UCSD-AML1 (cell line): ENCODE measurements at regions not wholly inside any gene's neighbourhood (a gene's known extent, or its start where the extent isn't known, plus 50 kb on each side); places are given as distances from the start of the nearest gene placed in this dataset.
"Not testable (repeated sequence)": the region's sequence is repeated elsewhere in the genome, so short reads cannot be mapped to it uniquely, and the experiment has no call there.

ENCODE experiments used
- DNase-seq: peaks from one replicate; lab custom pipeline; 2025; ENCODE audit not compliant: unreplicated experiment; lab: John Stamatoyannopoulos, UW

DNA sequence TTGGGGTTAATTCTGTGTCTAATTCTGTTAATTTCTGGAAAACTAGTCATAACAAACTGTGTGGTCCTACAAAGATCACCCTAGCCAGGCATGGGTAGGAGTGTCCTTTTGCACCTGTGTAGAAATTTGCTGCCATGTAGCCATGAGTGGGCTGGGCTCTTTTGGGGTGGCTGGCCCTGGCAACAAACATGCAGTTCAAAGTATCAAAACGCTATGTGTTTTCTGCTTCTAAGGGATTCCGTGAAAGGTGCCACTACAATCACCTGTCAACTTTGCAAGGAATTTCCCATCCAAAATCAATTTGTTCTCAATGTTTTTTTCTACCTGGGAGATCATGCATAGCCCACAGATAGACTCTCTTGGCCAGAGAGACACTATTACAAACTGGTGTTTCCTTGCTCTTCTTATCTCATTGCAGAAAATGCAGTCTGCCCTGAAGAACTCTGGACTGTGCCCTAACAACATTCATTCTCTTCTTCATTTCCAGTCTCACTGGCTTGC is 537.7 kb upstream of the ID2 start:
- DNase-seq, result no peak

- no peak for DNase-seq
These were observed 537.1 kb upstream of the ID2 start for GRCh38 chr2:8144785-8145184.

GRCh38 chr2:8145375-8145774 is 536.5 kb upstream of the ID2 start:
- DNase-seq, result not testable (repeated sequence)

GRCh38 chr2:8146132-8147005 is 535.5 kb upstream of the ID2 start:
- no peak for DNase-seq

DNA sequence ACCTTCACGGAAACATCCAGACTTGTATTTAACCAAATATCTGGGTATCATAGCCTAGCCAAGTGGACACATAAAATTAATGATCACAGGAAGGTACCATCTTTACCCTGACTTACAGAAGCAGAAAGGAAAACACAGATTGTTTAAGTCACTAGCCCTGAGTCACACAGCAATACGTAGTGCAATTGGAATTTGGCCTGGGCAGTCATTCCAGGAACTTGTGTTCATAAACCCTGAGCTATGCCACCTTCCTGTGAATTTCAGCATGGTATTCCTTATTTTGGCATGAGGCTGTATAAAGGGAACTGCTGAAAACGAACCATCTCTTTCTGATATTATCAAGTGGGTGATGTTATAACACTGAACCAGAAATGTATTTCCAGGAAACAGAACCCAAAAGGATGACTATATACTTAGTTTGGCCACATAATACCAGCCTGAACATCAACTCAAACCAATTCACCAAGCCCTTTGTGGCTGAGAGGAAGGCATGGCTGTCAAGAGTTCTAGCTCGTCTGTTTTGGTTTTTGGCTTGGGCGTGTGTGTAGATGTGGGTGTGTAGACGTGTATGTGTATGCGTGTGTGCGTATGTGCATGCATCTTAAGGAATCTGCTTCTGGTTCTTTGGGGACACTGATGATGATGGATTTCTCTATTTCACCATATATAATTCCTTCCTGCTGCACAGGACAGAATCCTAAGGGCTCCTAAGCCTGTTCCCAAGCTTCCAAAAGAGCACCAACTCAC is 533.4 kb upstream of the ID2 start:
- no peak for DNase-seq

GRCh38 chr2:8149007-8149405 is 532.9 kb upstream of the ID2 start:
- DNase-seq, result no peak

GRCh38 chr2:8149985-8150539 is 531.8 kb upstream of the ID2 start:
- DNase-seq, result no peak

DNA sequence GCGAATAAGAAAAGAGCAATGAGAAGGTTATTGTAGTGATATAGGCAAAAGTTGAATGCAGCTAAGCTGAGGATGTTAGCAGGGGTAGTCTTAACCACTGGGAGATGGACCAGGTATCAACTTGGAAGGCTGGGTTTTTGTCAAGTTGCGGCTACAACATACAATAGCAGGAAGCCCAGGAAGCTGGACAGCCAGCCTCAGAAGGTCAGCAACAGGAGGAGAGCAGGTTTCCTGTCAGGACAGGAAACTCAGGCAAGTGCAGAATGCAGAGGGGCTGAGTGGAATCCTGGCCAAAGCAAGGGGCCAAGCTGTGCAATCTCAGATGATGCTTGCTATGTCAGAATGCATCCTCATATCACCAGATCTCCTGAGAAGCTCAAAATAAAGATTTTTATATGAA is 530.0 kb upstream of the ID2 start:
- DNase-seq, result no peak

DNA sequence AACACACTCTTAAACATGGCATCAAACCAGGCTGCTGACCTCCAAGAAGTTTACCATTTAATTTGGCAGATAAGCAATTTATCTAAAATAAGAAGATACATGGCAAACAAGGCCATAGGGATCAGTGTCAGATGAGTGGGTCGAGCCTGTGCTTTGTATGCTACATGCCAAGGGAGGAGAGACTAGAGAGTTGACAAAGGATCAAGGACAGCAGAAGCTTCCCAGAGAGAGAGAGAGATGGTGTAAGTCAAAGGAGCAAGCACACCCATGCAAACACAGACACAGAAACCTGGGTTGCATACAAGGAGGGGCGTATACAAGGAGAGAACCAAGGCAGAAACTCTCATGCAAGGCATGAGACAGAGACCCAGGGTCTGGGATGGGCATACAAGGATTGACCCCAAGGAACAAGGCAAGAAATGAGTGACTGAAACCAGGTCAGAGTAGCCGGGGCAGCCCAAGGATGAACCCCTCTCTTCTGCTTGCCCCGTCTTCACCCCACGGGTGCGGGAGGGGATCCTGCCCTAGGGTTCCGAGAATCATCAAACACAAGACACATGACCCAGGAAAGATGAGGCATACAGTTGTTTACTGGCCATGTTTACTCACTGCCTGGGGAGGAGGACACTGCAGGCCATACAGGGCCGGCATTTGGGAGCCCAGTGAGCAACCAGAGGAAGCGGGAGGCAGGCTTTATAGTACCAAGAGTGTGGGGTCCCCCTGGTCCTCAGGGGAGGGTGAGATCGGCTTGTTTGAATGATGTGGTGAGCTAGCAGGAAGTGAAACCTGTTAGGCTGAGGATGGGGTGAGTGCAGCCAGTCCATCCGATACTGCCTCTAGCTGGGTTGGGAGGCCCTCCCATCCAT is 529.2 kb upstream of the ID2 start:
- no peak for DNase-seq

GRCh38 chr2:8153258-8153718 is 528.6 kb upstream of the ID2 start:
- DNase-seq, result no peak

GRCh38 chr2:8154270-8154669 is 527.6 kb upstream of the ID2 start:
- DNase-seq, result no peak

DNA sequence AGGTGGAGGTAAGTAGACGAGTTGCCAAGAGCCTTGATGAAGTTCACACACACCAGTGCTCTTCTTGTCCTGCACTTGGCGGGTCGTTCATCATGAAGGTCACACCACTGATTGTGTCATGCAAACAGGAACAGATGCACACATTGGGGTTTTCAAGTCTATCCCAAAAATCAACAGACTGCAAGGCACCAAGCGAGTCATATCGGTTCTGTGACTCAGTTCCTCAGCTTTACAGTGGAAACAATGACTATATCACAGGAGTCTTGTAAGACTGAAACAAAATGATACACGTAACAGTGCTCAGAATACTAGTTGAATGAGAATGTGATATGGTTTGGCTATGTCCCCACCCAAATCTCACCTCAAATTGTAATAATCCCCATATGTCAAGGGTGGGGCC is 526.9 kb upstream of the ID2 start:
- no peak for DNase-seq

GRCh38 chr2:8157621-8158430 is 524.0 kb upstream of the ID2 start:
- no peak for DNase-seq

GRCh38 chr2:8158711-8159110 is 523.1 kb upstream of the ID2 start:
- DNase-seq, result no peak

DNA sequence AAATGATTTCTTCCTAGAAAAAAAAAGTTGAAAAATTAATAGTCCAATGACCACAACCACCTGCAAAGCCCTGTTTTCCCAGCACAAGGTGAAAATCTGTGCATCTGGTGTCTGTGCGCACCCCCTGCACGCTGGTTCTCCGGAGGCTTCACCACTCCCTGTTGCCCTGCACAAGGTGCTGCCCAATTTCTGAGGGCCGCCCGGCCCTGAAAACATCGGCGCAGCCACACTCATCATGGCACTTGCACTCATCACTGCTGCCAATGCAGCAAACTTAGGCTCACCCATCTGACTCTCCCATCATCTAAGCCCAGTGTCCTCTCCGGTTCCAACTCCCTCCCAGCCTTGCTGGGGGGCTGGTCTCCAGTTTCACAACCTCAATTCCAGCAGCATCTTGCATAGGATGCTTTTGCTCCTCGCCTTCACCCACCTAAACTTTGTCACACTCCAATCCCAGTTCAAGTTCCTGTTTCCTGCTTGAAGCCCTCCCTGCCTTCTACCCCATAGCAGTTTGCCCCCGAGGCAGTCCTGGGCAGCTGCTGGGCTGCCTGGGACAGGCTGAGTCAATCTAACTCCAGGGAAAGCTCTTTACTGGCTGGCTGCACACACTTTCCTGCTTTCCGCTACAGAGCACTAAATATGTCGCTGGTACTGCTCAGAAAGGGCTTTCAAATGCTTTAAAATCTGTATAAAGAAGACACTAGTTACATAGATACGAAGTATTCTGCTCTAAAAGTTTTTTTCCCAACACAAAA is 522.5 kb upstream of the ID2 start:
- DNase-seq, result no peak

DNA sequence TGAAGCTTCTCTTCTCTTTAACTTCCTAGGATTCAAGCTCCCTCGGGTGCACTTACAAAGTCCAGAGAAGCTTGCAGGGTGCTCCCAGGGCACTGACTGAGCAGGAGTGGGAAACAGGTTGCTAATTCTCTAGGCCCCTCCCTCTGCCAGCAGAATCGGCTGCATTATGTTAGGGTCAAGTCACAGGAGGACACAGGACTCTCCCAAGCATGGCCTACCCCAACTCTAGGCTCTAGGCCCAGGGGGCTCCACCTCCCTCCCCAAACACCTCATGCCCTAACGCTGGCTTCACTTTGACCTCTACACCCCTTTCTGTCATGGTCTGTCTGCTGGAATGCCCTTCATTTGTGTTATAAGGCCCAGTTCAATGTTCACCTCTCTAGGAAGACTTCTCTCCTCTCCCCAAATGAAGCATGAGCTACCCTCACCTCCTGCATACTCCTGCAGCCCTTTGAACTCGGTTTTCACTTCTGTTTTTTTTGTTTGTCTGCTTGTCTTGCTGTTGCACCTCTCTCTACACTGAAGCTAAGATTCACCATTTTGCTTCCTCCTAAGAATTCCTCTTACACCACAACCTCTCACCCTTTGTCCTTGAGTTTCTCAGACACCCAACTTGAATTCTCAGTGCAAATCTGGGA is 521.8 kb upstream of the ID2 start:
- no peak for DNase-seq

DNA sequence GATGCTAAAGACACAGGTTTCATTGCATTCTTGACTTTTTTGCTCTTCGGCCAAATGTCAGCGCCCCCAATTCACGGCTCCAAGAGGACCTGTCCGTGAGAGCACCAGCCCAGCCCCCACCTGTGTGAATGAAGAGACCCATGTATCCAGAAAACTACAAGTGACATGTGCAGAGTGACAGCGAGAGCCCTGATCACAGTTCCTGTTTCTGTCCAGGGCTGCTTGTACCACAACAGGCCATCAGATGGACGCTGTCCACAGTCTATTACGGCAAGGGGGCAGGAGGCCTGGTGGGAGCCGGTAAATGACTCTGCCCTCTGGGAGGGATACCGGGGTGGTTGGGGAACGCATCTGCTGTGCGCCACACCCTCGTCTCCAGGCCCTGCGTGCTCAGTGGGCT is 520.9 kb upstream of the ID2 start:
- DNase-seq, result no peak

- DNase-seq, result no peak
These were observed 519.3 kb upstream of the ID2 start for GRCh38 chr2:8162552-8162951.

DNA sequence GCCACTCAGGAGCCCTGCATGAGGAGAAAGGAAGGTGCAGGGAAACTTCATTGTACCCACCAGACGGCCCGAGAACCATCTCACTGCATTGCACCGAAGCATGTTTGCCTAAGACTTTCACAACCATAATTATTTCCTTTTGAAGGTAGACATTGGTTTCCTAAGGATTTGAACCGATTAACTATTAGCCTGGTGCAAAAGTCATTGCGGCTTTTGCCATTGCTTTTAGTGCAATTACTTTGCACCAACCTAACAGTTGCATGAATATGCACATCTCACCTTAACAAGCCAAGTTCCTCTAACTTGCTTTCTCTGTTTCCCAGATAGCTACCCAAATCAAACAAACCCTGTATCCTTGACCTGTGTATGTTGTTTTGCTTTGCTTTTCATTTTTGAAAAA is 516.3 kb upstream of the ID2 start:
- no peak for DNase-seq
